ENCODE measurements at regions not wholly inside any gene's neighbourhood (a gene's known extent, or its start where the extent isn't known, plus 50 kb on each side); places are given as distances from the start of the nearest gene placed in this dataset.

DNA sequence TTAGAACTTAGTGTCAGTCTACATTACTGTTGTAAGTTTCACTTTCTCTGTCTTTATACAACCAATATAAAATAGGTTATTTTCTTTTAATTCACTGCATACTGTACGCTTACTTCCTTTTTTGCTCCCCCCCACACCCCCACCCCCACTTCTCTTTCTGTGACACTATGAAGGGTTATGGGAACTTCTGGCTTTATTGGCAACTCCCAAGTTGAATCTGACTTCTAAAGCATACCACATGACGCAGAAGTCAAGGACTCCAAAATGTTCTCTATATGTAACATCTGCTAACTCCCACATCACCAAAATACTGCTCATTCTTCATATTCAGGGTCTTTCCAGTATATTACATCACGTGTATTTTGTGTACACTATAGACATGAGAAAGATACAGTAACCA lies 81.2 kb upstream of the ATXN7L3B start:
- Histone ChIP-seq H3K79me2 (replicated peaks; ENCODE audit: insufficient read depth, low read length) (no peaks in the 10 kb centered on the region), H3K27ac (ENCODE audit: low read length) (peak overlapping the region; percentile 68)

GRCh38 chr12:74468401-74468800 lies 69.2 kb upstream of the ATXN7L3B start:
- Histone ChIP-seq H3K27me3 (ENCODE audit: insufficient read depth, low read depth, low read length) (no peaks in the 10 kb centered on the region), H3K9ac (ENCODE audit: low read length) (no peak overlapping the region), H3F3A (ENCODE audit: insufficient read depth, low read length, poor library complexity, severe bottlenecking) (no peaks in the 10 kb centered on the region), H3K4me3 (ENCODE audit: low read length) (no peak overlapping the region), H2AFZ (ENCODE audit: low read depth, low read length) (no peak overlapping the region), H3K27ac (ENCODE audit: low read length) (no peak overlapping the region), H3K9me3 (ENCODE audit: low read length) (no peaks in the 10 kb centered on the region), H3K79me2 (replicated peaks; ENCODE audit: insufficient read depth, low read length) (no peaks in the 10 kb centered on the region), H4K20me1 (ENCODE audit: insufficient read depth) (no peaks in the 10 kb centered on the region), H3K4me2 (ENCODE audit: low read length) (no peak overlapping the region), H3K9me2 (ENCODE audit: insufficient read depth, low read length) (no peaks in the 10 kb centered on the region), H3K36me3 (ENCODE audit: insufficient read depth, low read length) (no peaks in the 10 kb centered on the region)
- TF ChIP-seq TAF1 (IDR thresholded peaks at IDR 0.05; ENCODE audit: low read depth) (no peak), POLR2AphosphoS5 (IDR thresholded peaks at IDR 0.05) (no peak)
- TF ChIP-seq, protein P1, sequence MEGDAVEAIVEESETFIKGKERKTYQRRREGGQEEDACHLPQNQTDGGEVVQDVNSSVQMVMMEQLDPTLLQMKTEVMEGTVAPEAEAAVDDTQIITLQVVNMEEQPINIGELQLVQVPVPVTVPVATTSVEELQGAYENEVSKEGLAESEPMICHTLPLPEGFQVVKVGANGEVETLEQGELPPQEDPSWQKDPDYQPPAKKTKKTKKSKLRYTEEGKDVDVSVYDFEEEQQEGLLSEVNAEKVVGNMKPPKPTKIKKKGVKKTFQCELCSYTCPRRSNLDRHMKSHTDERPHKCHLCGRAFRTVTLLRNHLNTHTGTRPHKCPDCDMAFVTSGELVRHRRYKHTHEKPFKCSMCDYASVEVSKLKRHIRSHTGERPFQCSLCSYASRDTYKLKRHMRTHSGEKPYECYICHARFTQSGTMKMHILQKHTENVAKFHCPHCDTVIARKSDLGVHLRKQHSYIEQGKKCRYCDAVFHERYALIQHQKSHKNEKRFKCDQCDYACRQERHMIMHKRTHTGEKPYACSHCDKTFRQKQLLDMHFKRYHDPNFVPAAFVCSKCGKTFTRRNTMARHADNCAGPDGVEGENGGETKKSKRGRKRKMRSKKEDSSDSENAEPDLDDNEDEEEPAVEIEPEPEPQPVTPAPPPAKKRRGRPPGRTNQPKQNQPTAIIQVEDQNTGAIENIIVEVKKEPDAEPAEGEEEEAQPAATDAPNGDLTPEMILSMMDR (IDR thresholded peaks at IDR 0.05; ENCODE audit: poor library complexity, severe bottlenecking), result no peak

More for the DNA sequence above, 81.2 kb upstream of the ATXN7L3B start:
- Histone ChIP-seq H3F3A (ENCODE audit: insufficient read depth, low read length, poor library complexity, severe bottlenecking) (no peaks in the 10 kb centered on the region), H3K36me3 (ENCODE audit: insufficient read depth, low read length) (no peaks in the 10 kb centered on the region), H3K4me2 (ENCODE audit: low read length) (no peak overlapping the region), H3K4me3 (ENCODE audit: low read length) (no peak overlapping the region), H3K9me3 (ENCODE audit: low read length) (no peaks in the 10 kb centered on the region), H3K9me2 (ENCODE audit: insufficient read depth, low read length) (no peaks in the 10 kb centered on the region), H3K9ac (ENCODE audit: low read length) (no peak overlapping the region), H4K20me1 (ENCODE audit: insufficient read depth) (no peaks in the 10 kb centered on the region), H2AFZ (ENCODE audit: low read depth, low read length) (no peak overlapping the region), H3K27me3 (ENCODE audit: insufficient read depth, low read depth, low read length) (no peaks in the 10 kb centered on the region)
- TF ChIP-seq EZH2 (IDR thresholded peaks at IDR 0.05; ENCODE audit: borderline replicate concordance, insufficient read depth, low read length, poor library complexity, severe bottlenecking) (no peak), POLR2AphosphoS5 (IDR thresholded peaks at IDR 0.05) (no peak), EP300 (conservative IDR thresholded peaks at IDR 0.05; ENCODE audit: poor library complexity, severe bottlenecking) (no peak), MXI1 (conservative IDR thresholded peaks at IDR 0.05; ENCODE audit: poor library complexity, severe bottlenecking) (no peak), SMC3 (conservative IDR thresholded peaks at IDR 0.05; ENCODE audit: poor library complexity) (no peak), RAD21 (conservative IDR thresholded peaks at IDR 0.05) (no peak), REST (IDR thresholded peaks at IDR 0.05; ENCODE audit: borderline replicate concordance) (no peak), TAF1 (IDR thresholded peaks at IDR 0.05; ENCODE audit: low read depth) (no peak)
- TF ChIP-seq, protein P1 (IDR thresholded peaks at IDR 0.05; ENCODE audit: poor library complexity, severe bottlenecking), result no peak

Measured in neural cell (in vitro differentiated cells).